DND-41 (cell line): ENCODE measurements at regions not wholly inside any gene's neighbourhood (a gene's known extent, or its start where the extent isn't known, plus 50 kb on each side); places are given as distances from the start of the nearest gene placed in this dataset.

ENCODE experiments used
- EZH2 ChIP-seq: IDR thresholded peaks from 3 replicates; pipeline ENCODE4 v1.6.1; 2012; ENCODE audit warnings: borderline replicate concordance, low read depth, mild to moderate bottlenecking, moderate library complexity, low read length, inconsistent platforms; ENCODE audit not compliant: severe bottlenecking
- TF ChIP-seq, protein P1 (sequence below): IDR thresholded peaks from 2 replicates; pipeline ENCODE4 v1.5.1; 2012; ENCODE audit warnings: borderline replicate concordance, low read length, moderate library complexity, mild to moderate bottlenecking; ENCODE audit not compliant: poor library complexity, severe bottlenecking; ENCODE audit errors: extremely low read depth

DNA sequence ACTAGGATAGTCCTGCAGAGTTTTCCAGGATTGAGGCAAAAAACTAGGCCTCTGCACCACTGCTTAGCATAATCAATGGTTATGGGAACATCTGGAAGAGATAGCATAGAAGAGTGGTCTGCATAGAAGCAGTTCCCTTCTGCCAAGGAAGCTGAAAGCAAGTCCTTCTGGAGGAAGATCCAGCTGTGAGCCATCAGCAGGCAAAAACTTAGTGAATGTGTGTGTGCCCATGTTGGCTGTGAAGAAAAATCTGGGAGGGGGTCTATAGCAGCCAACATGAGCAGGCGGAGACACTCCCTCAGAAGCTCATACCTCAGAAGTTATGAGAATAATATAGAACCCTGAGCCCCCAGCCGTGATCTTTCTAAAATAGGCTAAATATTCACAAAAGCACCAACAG lies 228.1 kb upstream of the STEAP1 start:
- TF ChIP-seq, protein P1, sequence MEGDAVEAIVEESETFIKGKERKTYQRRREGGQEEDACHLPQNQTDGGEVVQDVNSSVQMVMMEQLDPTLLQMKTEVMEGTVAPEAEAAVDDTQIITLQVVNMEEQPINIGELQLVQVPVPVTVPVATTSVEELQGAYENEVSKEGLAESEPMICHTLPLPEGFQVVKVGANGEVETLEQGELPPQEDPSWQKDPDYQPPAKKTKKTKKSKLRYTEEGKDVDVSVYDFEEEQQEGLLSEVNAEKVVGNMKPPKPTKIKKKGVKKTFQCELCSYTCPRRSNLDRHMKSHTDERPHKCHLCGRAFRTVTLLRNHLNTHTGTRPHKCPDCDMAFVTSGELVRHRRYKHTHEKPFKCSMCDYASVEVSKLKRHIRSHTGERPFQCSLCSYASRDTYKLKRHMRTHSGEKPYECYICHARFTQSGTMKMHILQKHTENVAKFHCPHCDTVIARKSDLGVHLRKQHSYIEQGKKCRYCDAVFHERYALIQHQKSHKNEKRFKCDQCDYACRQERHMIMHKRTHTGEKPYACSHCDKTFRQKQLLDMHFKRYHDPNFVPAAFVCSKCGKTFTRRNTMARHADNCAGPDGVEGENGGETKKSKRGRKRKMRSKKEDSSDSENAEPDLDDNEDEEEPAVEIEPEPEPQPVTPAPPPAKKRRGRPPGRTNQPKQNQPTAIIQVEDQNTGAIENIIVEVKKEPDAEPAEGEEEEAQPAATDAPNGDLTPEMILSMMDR = no peak
- TF ChIP-seq EZH2 = no peak
